ENCODE measurements at regions not wholly inside any gene's neighbourhood (a gene's known extent, or its start where the extent isn't known, plus 50 kb on each side); places are given as distances from the start of the nearest gene placed in this dataset.

GRCh38 chr7:12756821-12757220 lies 69.4 kb downstream of the ARL4A start:
- H3K9me3 Mint-ChIP-seq, result peaks cover 23% of the 10 kb centered on the region
- H3K4me1 Mint-ChIP-seq, result peaks cover 13% of the 10 kb centered on the region; the same call in 2 of the 3 replicates
- no peak for TF ChIP-seq STAT1 (IDR thresholded peaks at IDR 0.05; ENCODE audit: unreplicated experiment)
- no peak for TF ChIP-seq EZH2phosphoT487 (IDR thresholded peaks at IDR 0.05; ENCODE audit: unreplicated experiment)
- no peak for TF ChIP-seq POLR2AphosphoS5 (IDR thresholded peaks at IDR 0.05; ENCODE audit: low read depth)
- no peak for TF ChIP-seq REST (IDR thresholded peaks at IDR 0.05; ENCODE audit: unreplicated experiment)
- no peak for TF ChIP-seq CTCF (conservative IDR thresholded peaks at IDR 0.05; ENCODE audit: low read depth in 2 of 2)
- TF ChIP-seq EZH2 (IDR thresholded peaks at IDR 0.05; ENCODE audit: low read depth, unreplicated experiment), result no peak
- TF ChIP-seq ZNF331 (CRISPR knock-in tag; IDR thresholded peaks at IDR 0.05; ENCODE audit: low read depth), result no peak
- TF ChIP-seq ZNF462 (CRISPR knock-in tag; IDR thresholded peaks at IDR 0.05), result no peak
- no peak for TF ChIP-seq NANOG (IDR thresholded peaks at IDR 0.05; ENCODE audit: borderline replicate concordance)
- no peak for TF ChIP-seq ZNF114 (CRISPR knock-in tag; IDR thresholded peaks at IDR 0.05)
- TF ChIP-seq CREB1 (CRISPR knock-in tag; IDR thresholded peaks at IDR 0.05; ENCODE audit: low read depth), result no peak
- no peak for TF ChIP-seq JUNB (IDR thresholded peaks at IDR 0.05; ENCODE audit: unreplicated experiment)
- TF ChIP-seq ETS1 (IDR thresholded peaks at IDR 0.05), result no peak
- Histone ChIP-seq H3K4me1 (ENCODE audit: insufficient read depth) (no peaks in the 10 kb centered on the region), H4K20me1 (replicated peaks; ENCODE audit: insufficient read depth) (no peaks in the 10 kb centered on the region), H3K36me3 (ENCODE audit: insufficient read depth) (peaks cover 5% of the 10 kb centered on the region), H3K27me3 (ENCODE audit: insufficient read depth) (no peaks in the 10 kb centered on the region), H3F3A (replicated peaks; ENCODE audit: low read depth) (no peaks in the 10 kb centered on the region), H3K4me3 (no peak overlapping the region), H3K79me2 (replicated peaks; ENCODE audit: insufficient read depth) (no peaks in the 10 kb centered on the region), H2AFZ (no peak overlapping the region; the same call in 1 of the 2 replicates), H3K9me2 (ENCODE audit: insufficient read depth) (0 out of 2 replicates have a peak, but pooled peaks cover 3% of the 10 kb centered on the region), H3K4me2 (no peak overlapping the region), H3K27ac (ENCODE audit: low read depth) (no peak overlapping the region)
- no peak overlapping the region for H3K4me3 Mint-ChIP-seq
- H3K27ac Mint-ChIP-seq, result no peak overlapping the region
- ATAC-seq (no peak), DNase-seq (ENCODE audit: low spot score) (no peak)
- H3K27me3 Mint-ChIP-seq (ENCODE audit: insufficient read depth, low read depth, poor library complexity), result peaks cover 1% of the 10 kb centered on the region
- peaks cover 24% of the 10 kb centered on the region for H3K36me3 Mint-ChIP-seq (ENCODE audit: low read depth)

Data from GM23338 (cell line).